Activated naive CD8-positive, alpha-beta T cell (primary cell): ENCODE measurements at regions not wholly inside any gene's neighbourhood (a gene's known extent, or its start where the extent isn't known, plus 50 kb on each side); places are given as distances from the start of the nearest gene placed in this dataset.

ENCODE experiments used
- H3K27ac Mint-ChIP-seq: one replicate; pipeline ENCODE4 v1.8.0; 2021; ENCODE audit warnings: mixed read lengths
- H3K27me3 Mint-ChIP-seq: one replicate; pipeline ENCODE4 v1.8.0; 2021; ENCODE audit warnings: mixed read lengths
- H3K36me3 Mint-ChIP-seq: one replicate; pipeline ENCODE4 v1.8.0; 2021; ENCODE audit warnings: mixed read lengths
- H3K4me1 Mint-ChIP-seq: one replicate; pipeline ENCODE4 v1.8.0; 2021; ENCODE audit warnings: low read depth, mixed read lengths
- H3K4me3 Mint-ChIP-seq: one replicate; pipeline ENCODE4 v1.8.0; 2021; ENCODE audit warnings: mild to moderate bottlenecking, mixed read lengths
- H3K9me3 Mint-ChIP-seq: one replicate; pipeline ENCODE4 v1.8.0; 2021; ENCODE audit warnings: low read depth, mixed read lengths

- Mint-ChIP-seq H3K36me3 (peaks cover 5% of the 10 kb centered on the region), H3K4me1 (no peaks in the 10 kb centered on the region), H3K27me3 (no peaks in the 10 kb centered on the region), H3K27ac (no peak overlapping the region), H3K9me3 (no peaks in the 10 kb centered on the region), H3K4me3 (no peak overlapping the region)
Observed at GRCh38 chr12:93197067-93197593, 180.6 kb upstream of the NUDT4 start.

DNA sequence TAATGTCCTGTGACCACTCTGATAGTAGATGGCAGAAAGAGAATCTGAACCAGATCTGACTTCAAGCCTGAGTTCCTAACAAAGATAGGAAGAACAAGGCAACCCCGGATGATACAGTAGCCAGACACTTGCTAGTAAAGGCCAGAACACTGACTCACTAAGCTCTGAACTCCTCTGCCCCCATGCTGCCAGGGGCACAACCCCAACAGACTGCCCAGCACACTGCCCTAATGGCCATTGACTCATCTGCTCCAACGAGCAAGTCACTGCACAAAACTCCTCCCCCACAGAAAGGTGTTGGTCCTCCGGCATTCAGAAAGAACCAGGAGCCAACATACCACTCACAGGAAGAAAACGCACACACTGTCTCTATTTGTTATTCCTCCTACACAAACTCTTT is 179.6 kb upstream of the NUDT4 start:
- peaks cover 5% of the 10 kb centered on the region for H3K36me3 Mint-ChIP-seq
- no peak overlapping the region for H3K4me3 Mint-ChIP-seq
- H3K27me3 Mint-ChIP-seq = no peaks in the 10 kb centered on the region
- no peaks in the 10 kb centered on the region for H3K4me1 Mint-ChIP-seq
- H3K27ac Mint-ChIP-seq = no peak overlapping the region
- H3K9me3 Mint-ChIP-seq = no peaks in the 10 kb centered on the region

GRCh38 chr12:93199831-93200236 is 177.9 kb upstream of the NUDT4 start:
- Mint-ChIP-seq H3K4me3 (no peak overlapping the region), H3K9me3 (no peaks in the 10 kb centered on the region), H3K4me1 (no peaks in the 10 kb centered on the region), H3K36me3 (no peaks in the 10 kb centered on the region), H3K27me3 (no peaks in the 10 kb centered on the region), H3K27ac (no peak overlapping the region)

DNA sequence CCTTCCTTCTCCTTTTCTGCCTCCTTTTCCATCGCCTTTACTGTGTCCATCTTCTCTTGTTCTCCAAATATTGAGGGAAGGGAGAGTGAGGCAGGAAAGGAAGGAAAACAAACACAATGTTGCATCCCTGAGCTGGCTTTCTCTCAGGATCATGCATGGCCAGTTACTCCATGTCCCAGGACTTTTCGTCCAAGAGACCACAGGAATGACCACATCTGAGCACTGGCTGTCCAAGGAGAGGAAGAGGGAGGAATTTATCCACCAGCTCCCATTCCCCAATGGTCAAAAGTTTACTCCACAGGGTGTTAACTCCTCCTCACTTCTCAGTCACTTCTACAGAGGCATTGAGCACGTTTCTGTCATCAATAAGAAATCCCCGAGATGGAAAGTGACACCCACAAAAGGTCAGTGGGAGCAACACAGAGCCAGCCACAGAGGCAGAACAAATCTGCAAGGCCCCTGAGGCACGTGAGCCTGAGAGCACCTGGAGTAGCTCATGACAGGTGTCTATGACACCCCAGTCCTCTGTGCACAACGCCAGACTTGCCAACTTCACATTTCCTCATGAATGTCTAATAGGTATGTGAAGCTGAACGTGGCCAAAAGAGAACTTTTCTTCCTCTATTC is 177.3 kb upstream of the NUDT4 start:
- H3K4me3 Mint-ChIP-seq = no peak overlapping the region
- no peaks in the 10 kb centered on the region for H3K4me1 Mint-ChIP-seq
- H3K27ac Mint-ChIP-seq = no peak overlapping the region
- no peaks in the 10 kb centered on the region for H3K9me3 Mint-ChIP-seq
- H3K36me3 Mint-ChIP-seq = no peaks in the 10 kb centered on the region
- no peaks in the 10 kb centered on the region for H3K27me3 Mint-ChIP-seq

- Mint-ChIP-seq H3K4me3 (no peak overlapping the region), H3K4me1 (no peaks in the 10 kb centered on the region), H3K36me3 (no peaks in the 10 kb centered on the region), H3K9me3 (no peaks in the 10 kb centered on the region), H3K27ac (no peak overlapping the region), H3K27me3 (no peaks in the 10 kb centered on the region)
Observed at GRCh38 chr12:93201990-93202389, 175.7 kb upstream of the NUDT4 start.

DNA sequence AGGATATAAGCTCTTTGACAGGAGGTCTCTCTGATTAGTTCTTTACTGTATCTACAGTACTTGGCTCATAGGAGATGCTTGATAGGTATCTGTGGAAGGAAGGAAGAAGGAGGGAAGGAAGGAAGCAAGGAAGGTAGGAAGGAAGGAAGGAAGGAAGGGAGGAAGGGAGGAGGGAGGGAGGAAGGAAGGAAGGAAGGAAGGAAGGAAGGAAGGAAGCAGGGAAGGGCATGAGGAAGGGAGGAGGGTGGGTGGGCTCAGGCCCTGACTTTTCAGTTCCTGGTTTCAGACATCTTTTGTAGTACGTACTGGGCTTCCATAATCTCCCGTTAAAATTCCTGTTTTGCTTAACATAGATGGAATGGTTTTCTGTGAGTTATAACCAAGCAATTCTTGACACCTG is 175.0 kb upstream of the NUDT4 start:
- Mint-ChIP-seq H3K36me3 (no peaks in the 10 kb centered on the region), H3K27ac (no peak overlapping the region), H3K27me3 (no peaks in the 10 kb centered on the region), H3K9me3 (no peaks in the 10 kb centered on the region), H3K4me3 (no peak overlapping the region), H3K4me1 (no peaks in the 10 kb centered on the region)

DNA sequence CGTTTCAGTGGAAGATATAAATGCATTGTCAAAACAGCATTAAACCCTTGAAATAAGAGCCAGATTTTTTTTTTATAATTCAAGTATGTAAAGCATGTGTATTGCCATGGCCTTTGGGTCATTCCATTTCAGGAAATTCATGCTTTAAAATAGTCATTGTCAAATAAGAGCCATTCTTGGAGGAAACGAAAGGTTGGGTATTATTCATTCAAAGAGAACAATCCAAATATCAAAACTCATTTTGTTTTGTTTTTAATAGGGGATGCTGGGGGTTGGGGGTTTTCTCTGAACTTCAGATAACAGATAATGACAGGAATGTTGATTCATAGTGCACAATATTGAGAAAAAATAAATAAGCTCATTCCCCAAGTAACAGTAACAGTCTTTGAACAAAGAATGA is 174.4 kb upstream of the NUDT4 start:
- H3K4me3 Mint-ChIP-seq = no peak overlapping the region
- H3K27ac Mint-ChIP-seq = no peak overlapping the region
- no peaks in the 10 kb centered on the region for H3K36me3 Mint-ChIP-seq
- no peaks in the 10 kb centered on the region for H3K27me3 Mint-ChIP-seq
- H3K4me1 Mint-ChIP-seq = no peaks in the 10 kb centered on the region
- no peaks in the 10 kb centered on the region for H3K9me3 Mint-ChIP-seq

- H3K36me3 Mint-ChIP-seq = no peaks in the 10 kb centered on the region
- no peak overlapping the region for H3K4me3 Mint-ChIP-seq
- H3K27me3 Mint-ChIP-seq = no peaks in the 10 kb centered on the region
- no peak overlapping the region for H3K27ac Mint-ChIP-seq
- peaks cover 3% of the 10 kb centered on the region for H3K9me3 Mint-ChIP-seq
- no peaks in the 10 kb centered on the region for H3K4me1 Mint-ChIP-seq
Observed at GRCh38 chr12:93204896-93205295, 172.8 kb upstream of the NUDT4 start.

DNA sequence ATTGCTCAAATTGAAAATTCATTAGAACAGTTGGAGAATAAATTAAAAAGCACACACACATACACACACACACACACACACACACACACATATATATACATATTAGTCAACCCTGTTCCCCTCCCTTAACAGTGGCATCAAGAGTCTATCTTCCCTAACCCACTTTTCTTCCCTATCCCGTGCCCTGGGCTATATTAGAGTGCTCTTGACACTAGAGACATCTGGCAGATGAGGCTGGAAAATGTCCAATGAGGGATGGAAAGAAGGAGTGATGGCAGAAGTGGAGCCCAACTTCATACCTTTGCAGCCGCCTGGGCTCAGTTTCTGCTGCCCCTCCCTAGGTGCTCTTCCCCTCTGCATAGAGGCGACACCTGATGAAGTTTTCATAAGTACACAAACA is 172.4 kb upstream of the NUDT4 start:
- Mint-ChIP-seq H3K27me3 (no peaks in the 10 kb centered on the region), H3K4me1 (no peaks in the 10 kb centered on the region), H3K36me3 (no peaks in the 10 kb centered on the region), H3K4me3 (no peak overlapping the region), H3K9me3 (peaks cover 4% of the 10 kb centered on the region), H3K27ac (no peak overlapping the region)

DNA sequence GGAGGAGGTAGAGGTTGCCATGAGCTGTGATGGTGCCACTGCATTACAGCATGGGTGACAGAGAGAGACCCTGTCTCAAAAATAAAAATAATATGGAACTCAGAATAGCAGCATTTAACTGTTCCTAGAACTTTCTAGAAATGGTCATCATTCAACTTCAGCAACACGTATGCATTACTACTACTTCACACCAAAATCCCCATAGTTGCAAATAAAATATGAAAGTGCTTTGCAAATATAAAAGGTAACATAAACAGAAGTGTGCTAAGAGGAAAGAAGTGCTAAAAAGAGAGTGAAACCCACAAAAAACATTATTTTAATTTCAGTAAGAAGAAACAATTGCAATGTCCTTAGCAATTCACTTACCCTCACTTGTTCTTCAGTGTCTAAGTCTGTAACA is 169.7 kb upstream of the NUDT4 start:
- no peaks in the 10 kb centered on the region for H3K36me3 Mint-ChIP-seq
- no peak overlapping the region for H3K27ac Mint-ChIP-seq
- peaks cover 4% of the 10 kb centered on the region for H3K9me3 Mint-ChIP-seq
- no peaks in the 10 kb centered on the region for H3K27me3 Mint-ChIP-seq
- no peaks in the 10 kb centered on the region for H3K4me1 Mint-ChIP-seq
- H3K4me3 Mint-ChIP-seq = no peak overlapping the region

DNA sequence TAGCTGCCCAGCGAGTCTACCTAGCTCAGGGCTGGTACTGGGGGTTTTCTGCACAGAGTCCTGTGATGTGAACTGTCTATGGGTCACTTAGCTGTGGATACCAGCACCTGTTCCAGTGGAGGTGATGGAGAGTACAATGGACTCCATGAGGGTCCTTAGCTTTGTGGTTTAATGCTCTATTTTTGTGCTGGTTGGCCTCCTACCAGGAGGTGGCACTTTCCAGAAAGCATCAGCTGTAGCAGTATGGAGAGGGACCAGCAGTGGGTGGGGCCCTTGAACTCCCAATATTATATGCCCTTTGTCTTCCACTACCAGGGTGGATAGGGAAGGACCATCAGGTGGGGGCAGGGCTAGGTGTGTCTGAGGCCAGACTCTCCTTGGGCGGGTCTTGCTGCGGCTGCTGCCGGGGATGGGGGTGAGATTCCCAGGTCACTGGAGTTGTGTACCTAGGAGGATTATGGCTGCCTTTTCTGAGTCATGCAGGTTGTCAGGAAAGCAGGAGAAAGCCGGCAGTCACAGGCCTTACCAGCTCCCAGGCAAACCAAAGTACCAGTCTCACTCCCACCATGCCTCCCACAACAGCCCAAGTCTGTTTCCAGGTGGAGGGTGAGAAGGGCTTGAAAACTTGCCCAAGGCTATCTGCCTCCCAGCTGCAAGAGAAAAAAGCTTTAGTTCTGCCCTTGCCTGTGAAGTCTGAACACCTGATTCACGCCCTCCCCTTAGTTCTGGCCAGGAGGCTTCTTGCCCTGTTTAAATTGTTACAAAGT is 163.0 kb upstream of the NUDT4 start:
- Mint-ChIP-seq H3K4me1 (no peaks in the 10 kb centered on the region), H3K9me3 (peaks cover 2% of the 10 kb centered on the region), H3K4me3 (no peak overlapping the region), H3K27ac (no peak overlapping the region), H3K27me3 (no peaks in the 10 kb centered on the region), H3K36me3 (no peaks in the 10 kb centered on the region)

- H3K9me3 Mint-ChIP-seq = no peaks in the 10 kb centered on the region
- no peak overlapping the region for H3K4me3 Mint-ChIP-seq
- H3K27ac Mint-ChIP-seq = no peak overlapping the region
- H3K36me3 Mint-ChIP-seq = no peaks in the 10 kb centered on the region
- no peaks in the 10 kb centered on the region for H3K4me1 Mint-ChIP-seq
- H3K27me3 Mint-ChIP-seq = no peaks in the 10 kb centered on the region
Observed at GRCh38 chr12:93215290-93215678, 162.4 kb upstream of the NUDT4 start.

- H3K9me3 Mint-ChIP-seq = peaks cover 10% of the 10 kb centered on the region
- H3K4me1 Mint-ChIP-seq = peaks cover 2% of the 10 kb centered on the region
Observed at GRCh38 chr12:93219947-93220346, 157.8 kb upstream of the NUDT4 start.

DNA sequence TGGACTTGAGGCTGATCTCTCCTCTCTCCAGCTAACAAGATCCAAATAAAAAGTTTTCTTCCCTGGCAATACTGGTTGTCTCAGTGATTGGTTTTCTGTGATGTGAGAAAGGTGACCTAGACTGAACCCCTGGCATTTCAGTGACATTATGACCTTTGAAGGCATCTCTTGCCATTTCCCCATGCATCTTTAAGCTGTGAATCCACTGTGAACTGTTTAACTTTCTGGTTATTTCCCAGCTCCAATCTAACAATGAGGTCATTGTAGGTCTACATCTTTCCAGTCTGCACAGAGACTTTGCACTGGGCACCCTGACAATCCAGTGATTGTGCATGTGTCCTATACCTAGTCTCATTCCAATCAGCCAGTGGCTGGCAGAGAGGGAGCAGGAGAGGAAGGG is 155.9 kb upstream of the NUDT4 start:
- no peak overlapping the region for H3K27ac Mint-ChIP-seq
- no peak overlapping the region for H3K4me3 Mint-ChIP-seq

More at GRCh38 chr12:93219947-93220346, 157.8 kb upstream of the NUDT4 start:
- Mint-ChIP-seq H3K27ac (no peak overlapping the region), H3K36me3 (peaks cover 2% of the 10 kb centered on the region), H3K27me3 (no peaks in the 10 kb centered on the region), H3K4me3 (no peak overlapping the region)

GRCh38 chr12:93223440-93224426 is 154.0 kb upstream of the NUDT4 start:
- H3K36me3 Mint-ChIP-seq = peaks cover 8% of the 10 kb centered on the region
- H3K27me3 Mint-ChIP-seq = no peaks in the 10 kb centered on the region
- H3K4me3 Mint-ChIP-seq = no peak overlapping the region
- peaks cover 2% of the 10 kb centered on the region for H3K4me1 Mint-ChIP-seq
- no peak overlapping the region for H3K27ac Mint-ChIP-seq
- H3K9me3 Mint-ChIP-seq = peaks cover 14% of the 10 kb centered on the region

More for the DNA sequence above, 155.9 kb upstream of the NUDT4 start:
- no peaks in the 10 kb centered on the region for H3K27me3 Mint-ChIP-seq
- H3K4me1 Mint-ChIP-seq = peaks cover 2% of the 10 kb centered on the region
- peaks cover 2% of the 10 kb centered on the region for H3K36me3 Mint-ChIP-seq
- H3K9me3 Mint-ChIP-seq = peaks cover 10% of the 10 kb centered on the region
